GM21528 (cell line): ENCODE measurements at regions not wholly inside any gene's neighbourhood (a gene's known extent, or its start where the extent isn't known, plus 50 kb on each side); places are given as distances from the start of the nearest gene placed in this dataset.
"Not testable (repeated sequence)": the region's sequence is repeated elsewhere in the genome, so short reads cannot be mapped to it uniquely, and the experiment has no call there.

Experiments used
- ATAC-seq: cut with Tn5 transposase; IDR thresholded peaks from one replicate; pipeline ENCODE4 v1.9.1; 2021; ENCODE audit warnings: mild to moderate bottlenecking, moderate library complexity; ENCODE audit not compliant: unreplicated experiment, low FRiP score

DNA sequence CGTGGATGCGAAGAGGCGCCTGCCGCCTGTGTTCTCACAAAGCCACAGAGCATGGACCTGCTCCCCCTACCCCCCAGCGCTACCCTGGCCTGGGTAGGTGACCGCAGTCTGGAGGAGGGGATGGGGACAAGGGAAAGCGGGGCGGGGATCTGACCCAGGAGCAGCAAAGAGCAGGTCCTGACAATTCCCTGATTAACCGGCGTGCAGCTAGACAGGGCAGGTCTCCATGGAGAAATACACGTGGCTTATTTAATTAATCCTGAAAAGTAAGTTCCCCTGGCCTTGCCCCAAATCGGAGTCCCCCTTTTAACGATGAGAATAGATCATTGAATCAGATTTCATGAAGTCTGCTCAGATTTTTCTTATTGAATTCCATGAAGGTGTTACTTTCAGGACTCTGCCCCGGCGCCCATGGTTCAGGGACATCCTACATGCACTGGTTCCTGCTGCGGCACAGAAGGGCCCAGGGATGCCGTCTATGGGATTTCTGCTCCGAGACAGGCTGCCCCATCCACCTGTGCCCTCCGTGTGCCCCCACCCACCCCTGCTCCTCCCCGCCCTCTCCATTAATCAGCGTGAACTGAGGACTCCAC is 251.0 kb upstream of the SFSWAP start:
- ATAC-seq = no peak

DNA sequence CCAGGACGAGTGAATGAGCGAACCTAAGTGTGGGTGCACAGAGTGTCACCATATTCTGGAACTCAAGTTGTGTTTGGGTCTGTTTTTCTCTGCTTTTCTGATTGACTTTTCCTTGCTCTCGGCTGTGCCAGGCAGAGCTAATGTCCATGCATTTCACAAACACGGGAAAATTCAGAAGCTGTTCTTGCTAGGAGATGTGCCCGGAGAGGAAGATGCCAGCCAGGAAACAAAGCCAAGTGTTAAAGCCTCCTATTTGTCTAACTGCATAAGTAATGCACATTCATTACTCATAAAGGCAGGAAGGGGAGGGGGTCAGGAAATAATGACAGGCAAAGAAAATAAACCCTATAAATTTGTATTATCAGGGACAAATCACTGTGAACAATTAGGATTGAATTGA is 250.4 kb upstream of the SFSWAP start:
- no peak for ATAC-seq

DNA sequence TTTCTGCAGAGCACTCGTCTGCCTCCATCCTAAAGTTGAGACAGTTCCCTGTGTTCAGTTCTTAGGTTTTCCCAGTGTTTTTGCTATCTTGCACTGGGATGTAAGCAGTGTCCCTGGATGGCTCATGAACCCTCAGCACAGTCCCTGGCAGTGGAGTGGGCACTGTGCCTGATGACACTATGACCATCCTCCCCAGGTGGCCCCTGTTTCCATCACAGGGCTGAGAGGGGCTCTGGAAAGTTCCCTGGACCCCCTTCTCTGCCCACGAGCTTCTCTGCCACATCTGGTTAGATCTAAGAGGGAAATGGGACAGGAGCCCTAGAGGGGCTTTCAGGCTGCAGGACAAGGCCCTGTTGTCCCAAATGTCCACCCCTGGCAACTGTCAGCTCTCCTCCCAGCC is 249.8 kb upstream of the SFSWAP start:
- ATAC-seq = no peak

DNA sequence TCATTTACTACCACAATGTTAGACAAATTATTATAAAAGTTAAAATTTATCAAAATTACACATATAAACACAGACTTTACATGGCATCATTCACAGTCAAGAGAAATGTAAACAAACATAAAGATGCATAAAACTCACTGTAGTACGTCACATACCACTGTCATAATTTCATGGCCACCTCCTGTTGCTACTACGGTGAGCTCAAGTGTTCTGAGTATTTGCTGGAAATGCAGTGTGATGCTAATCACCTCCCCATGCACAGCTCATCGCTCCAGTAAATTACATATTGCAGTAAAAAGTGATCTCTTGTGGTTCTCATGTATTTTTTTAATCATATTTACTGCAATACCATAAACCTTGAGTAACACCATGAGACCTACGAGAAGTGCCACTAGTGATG is 247.7 kb upstream of the SFSWAP start:
- no peak for ATAC-seq

DNA sequence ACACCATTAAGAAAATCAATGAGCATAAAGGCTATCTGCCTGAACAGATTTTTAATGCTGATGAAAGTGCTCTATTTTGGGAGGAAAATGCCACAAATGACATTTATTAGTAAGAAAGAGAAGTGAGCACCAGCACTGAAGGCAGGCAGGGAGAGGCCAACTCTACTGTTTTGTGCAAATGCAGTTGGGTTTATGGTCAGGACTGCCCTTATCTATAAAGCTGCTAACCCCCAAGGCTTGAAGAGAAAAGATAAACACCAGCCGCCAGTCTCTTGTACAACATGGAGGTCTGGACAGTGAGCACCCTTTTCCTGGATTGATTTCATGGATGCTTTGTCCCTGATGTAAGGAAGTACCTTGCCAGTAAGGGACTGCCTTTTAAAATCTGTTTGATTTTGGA is 246.8 kb upstream of the SFSWAP start:
- no peak for ATAC-seq

DNA sequence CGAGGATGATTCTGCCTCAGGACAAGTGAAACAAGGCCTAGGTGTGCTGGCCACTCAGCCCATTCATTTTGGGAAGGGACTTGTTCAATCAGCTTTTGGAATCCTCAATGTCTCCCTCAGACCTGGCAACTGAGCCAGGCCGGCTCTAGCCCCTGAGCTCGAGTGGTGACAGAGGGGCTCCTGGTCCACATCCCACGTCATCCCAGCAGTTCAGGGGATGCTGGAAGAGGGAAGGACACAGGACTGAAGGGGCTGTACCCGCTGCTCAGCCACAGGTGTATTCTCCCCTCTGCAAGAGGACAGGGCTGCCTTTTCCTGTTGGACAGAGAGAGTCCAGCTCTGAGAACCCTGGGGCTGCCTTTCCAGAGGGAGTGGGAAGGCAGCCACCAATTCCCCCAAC is 244.6 kb upstream of the SFSWAP start:
- no peak for ATAC-seq

DNA sequence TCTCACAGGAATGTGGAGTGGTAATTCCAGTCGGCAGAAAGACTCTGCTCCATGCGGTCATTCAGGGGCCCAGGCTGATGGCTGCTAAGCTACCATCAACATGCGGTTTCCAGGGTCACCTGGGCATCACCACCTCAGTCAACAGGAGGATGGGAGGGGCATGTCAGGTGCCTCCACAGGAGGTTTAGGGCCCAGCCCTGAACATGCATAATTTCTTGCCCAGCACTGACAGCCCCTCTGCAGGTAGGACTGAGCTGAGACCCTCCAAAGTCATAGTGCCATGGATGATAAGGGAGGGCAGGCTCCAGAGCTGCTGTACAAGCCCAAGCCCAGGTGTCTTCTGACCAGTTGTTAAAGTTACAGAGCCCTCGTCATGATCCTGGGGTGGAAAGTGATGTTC is 244.0 kb upstream of the SFSWAP start:
- ATAC-seq = no peak

DNA sequence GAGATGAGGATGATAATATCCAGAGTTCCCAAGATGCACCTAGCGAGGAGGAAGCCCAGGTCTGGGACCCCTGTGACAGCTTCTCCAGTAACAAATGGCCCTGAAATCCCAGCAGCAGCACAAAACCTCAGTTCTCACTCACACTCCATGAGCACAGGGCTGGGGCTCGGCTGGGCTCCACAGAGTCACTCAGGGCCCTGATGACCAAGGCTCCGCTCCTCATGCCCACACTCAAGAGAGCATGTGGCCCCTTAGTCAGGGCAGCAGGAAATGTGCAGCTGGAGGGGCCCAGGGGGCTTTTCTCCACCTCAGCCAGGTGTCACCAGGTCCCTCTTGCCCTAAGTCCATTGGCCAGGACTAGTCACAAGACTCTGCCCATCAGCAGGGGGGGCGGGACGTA is 242.7 kb upstream of the SFSWAP start:
- no peak for ATAC-seq

DNA sequence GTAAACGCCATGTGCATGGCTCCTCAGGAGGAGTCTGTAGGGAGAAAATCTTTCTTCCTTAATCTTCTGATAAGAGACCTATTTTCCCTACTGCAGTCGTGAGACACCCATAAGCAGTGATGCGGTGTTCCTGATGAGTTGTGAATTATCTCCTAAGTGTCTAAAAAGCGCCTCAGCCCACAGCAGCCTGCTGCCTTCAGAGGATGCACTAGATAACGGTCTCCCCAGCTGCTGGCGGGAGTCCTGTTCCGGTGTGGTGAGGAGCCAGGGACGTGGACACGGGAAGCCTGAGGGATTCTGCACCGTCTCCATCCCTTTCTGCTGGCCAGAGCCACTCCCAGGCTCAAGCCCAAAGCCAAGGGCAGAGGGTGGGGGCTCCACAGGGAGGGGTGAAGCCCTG is 240.9 kb upstream of the SFSWAP start:
- ATAC-seq = not testable (repeated sequence)

DNA sequence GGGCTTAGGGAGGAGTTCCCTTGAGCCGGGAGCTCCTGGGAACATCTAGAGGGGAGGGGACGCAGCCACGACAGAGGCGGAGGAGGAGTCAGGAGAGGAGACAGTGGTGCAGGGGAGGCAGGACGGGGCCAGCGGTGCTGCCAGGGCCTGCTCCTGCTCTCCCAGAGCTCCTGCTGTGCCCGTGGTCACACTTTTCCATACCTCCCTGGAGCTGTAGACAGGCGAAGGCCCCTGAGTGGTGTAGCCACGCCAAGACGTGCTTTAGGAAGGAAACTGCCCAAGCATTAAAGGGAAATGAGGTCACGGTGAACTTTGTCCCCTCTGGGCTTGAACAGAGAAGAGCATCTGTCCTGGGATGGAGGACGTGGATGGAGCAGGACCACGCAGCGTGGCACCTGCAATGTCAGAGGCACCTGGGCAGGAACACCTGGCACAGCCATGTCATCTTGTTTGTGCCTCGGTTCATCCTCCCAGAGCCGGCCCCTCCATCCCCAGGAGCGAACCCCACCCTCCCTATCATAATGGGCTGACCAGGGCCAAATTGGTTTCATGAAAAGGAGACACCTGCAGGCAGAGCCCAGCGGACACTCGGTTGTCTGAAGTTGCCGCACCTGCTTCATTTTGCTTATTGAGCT is 239.5 kb upstream of the SFSWAP start:
- ATAC-seq = no peak

DNA sequence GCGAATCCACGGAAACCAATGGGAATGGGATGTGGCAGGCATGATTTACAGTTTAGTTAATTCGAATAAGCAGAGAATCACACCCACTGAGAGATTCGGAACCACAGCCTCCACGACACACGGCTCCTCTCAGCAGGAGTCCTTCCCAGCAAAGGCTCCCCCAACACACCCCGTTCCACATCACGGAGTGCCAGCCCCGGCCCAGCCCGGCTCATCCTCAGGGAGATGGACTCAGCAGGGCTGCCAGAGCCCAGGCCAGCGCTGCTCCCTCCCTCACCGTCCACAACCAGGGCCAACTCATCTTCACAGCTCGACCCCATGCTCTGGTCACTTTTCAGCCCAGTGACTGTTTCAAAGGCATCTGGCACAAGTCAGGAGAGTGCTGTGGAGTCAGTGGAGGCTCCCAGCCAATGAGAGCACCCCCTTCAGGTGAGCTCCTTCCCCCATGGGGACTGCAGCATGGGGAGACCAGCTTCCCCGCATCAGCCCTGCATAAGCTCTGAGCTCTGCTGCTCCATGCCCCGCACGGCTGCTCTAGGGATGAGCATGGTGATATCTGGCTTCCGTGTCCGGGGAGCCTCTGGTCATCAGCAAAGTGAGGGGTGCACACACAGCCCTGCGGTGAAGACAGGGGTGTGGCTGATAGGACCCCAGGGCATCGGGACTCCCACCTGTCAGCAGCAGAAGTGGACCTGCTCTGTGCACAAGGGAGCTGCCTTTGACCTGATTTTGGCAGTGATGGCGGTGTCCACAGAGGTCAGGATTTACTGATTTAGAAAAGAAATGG is 238.8 kb upstream of the SFSWAP start:
- no peak for ATAC-seq

DNA sequence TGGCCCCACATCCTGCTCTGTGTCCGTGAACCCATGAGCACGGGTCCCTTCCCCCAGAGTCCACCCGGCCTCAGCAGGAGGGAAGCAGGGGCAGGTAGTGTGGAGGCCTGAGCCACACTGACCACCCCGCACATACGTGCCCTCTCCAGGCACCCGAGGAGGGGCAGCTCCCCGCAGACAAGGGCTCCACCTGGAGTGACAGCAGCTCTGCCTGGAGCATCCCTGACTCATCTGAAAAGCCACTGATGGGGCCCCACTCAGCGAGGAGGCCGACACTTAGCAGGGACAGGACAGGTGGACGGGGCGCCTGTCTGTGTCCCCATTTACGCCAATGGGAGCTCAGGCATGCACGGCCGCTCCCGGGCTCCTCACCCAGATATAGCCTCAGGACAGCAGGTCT is 237.6 kb upstream of the SFSWAP start:
- ATAC-seq = no peak

DNA sequence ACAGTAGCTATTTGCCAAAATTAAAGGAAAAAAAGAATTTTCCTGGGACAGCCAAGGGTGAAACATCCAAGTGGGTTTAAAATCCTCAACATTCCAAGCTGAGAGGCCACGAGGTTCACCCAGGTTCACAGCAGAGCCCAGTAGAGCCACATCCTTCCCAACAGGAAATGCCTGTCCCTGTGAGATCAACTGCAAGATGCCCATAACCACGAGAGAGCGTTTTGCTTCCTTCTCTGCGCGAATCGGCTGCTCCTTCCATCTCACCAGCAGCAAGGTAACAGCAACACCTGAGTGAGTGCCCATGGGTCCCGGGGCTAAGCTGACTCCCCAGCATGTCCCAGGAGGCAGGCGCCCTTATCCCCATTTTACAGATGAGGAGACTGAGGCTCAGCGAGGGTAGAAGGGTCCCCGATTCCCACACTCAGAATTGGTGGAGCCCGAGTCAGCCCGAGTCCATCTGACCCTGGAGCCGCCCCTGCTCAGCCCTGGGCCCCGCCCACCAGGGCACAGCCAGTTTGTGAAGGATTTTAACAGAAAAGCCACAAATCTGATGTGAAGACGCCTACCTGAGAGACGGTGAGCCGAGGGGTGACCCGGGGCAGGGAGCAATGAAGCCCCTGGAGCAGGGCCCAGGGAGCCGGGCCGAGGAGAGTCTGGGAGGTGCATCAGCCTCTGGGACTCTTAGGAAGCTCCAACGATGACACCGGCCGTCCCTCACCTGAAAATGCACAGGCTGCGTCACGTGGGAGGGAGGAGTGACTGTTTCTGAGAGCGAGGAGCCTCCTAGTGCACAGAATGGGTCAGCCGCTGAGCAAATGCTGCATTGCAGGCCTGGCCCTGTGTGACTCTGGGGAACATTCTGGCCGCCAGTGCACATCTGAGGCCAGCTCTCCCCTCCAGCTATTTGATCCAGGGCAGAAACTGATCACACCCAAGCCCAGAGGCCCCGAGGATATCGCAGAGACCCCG is 236.9 kb upstream of the SFSWAP start:
- ATAC-seq = no peak

DNA sequence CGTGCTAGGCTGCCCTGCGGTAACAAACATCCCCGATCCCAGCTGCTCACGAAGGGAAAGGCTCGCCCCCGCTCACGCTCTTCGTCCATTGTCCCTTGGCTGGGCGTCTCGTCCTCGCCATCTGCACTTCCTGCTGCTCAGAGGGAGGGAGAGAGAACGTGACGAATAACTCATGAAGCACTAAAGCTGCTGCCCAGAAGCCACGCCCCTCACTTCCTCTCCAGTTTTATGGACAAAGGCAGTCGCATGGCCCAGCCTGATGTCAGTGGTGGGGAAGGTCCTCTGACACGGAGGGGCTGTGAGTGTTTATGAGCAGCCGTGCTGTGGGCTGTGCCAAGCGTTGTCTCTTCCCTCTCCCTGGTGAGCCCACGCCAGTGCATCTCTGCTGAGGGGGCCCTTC is 235.9 kb upstream of the SFSWAP start:
- ATAC-seq = not testable (repeated sequence)

DNA sequence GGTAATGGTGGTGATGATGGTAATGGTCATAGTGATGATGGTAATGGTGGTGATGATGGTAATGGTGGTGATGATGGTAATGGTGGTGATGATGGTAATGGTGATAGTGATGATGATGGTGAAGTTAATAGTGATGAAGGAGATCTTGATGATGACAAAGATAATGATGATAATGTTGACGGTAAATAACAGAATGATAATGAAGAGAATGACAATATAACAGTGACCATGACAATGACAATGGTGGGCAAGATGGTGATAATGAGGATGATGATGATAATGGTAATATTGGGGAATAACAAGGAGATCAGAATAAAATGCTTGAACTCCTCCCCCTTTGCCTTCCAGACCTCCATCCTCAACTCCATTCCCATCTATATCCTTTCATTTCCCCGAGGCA is 233.3 kb upstream of the SFSWAP start:
- no peak for ATAC-seq

DNA sequence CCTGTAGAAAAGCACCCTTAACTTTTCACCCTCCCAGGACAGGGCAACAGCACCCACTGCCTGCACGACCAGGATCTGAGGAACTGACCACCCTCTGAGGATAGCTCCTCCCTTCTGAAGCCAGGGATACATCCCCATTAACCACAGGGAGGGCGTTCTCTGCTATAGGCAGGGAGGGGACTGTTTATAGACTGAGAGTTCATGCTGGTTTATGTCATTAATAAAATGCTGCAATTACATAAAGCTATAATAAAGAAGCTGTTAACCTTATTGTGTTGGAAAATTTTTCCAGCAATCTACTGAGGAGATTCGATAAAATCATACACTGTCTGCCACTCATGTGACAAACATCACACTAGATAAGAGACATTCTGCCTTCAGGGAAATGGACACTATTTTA is 232.4 kb upstream of the SFSWAP start:
- no peak for ATAC-seq

DNA sequence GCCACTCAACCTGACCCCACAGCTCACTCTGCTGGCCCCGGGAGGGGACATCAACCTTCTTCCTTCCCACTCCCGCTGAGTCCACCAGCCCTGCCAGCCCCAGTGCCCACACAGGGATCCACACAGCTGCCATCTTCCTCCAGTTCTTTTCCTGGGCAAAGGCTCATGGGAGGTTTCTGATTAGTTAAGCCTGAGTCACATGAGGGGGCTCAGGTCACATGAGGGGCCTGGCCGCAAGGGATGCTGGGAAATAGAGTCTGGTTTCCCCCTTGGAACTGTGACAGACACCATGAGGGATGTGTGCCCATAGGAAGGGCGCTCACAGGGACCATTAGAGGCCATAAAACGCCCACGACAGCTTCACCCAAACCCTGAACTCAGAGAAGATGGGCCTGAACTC is 228.7 kb upstream of the SFSWAP start:
- ATAC-seq = no peak

DNA sequence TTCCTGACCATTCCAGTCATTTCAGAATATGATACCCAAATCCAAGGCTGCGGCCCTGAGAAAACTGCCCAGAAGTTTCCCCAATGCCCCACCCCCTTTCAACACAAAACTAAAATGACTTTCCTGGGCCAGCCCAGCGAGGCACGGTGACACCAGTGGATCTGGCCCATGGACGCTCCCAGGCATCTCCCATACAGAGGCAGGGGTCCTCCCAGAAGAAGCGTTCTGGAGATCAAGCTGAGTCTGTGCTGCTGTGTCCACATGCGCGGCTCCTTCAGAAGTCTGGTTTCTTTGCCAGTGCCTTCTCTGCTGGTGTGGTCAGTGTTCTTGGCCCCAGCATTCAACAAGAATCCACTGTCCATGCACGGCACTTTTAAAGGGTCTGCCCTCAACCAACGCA is 228.2 kb upstream of the SFSWAP start:
- ATAC-seq = no peak

DNA sequence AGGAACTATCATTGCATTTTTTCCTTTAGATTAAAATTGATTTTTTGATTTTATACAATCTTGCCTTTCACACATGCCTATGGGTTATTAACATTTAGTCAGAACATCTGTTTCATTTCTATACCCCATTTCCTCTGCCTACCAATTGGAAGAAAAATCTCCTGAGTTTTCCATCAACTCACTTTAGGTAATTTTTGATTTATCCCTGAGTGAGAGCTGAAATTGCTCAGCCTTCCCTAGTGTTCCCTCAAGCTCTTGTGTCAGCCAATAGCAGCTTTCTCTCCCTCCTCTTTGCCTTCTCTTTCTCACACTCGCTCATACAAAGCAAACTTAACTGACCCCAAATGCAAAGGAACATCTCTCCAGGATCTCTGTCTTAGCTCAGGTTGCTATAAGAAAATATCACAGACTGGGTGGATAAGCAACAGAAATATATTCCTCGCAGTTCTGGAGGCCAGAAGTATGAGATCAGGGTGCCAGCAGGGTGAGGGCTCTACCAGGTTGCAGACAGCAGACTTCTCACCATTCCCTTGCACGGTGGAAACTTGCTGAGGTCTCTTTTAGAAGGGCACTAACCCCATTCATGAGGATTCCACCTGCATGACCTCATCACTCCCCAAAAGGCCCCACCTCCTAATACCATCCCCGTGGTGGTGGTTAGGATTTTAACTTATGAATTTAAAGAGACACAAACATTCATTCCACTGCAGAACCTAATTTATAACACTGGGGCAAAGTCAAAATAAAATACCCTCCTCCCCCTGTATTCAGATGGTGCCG is 224.2 kb upstream of the SFSWAP start:
- ATAC-seq = no peak
